ENCODE measurements at regions not wholly inside any gene's neighbourhood (a gene's known extent, or its start where the extent isn't known, plus 50 kb on each side); places are given as distances from the start of the nearest gene placed in this dataset.

- no peaks in the 10 kb centered on the region for H3K4me1 Mint-ChIP-seq (ENCODE audit: low read depth)
- intact Hi-C loops (cut with micrococcal nuclease): no loop called here
- peaks cover 7% of the 10 kb centered on the region for H3K9me3 Mint-ChIP-seq
- no peak overlapping the region for H3K4me3 Mint-ChIP-seq (ENCODE audit: low read depth)
- no peaks in the 10 kb centered on the region for H3K27me3 Mint-ChIP-seq (ENCODE audit: low read depth)
- H3K36me3 Mint-ChIP-seq (ENCODE audit: low read depth): no peaks in the 10 kb centered on the region
- no peak overlapping the region for H3K27ac Mint-ChIP-seq
- DNase-seq (ENCODE audit: low spot score): no peak
These were observed 124.1 kb upstream of the KCNN2 start for GRCh38 chr5:114237766-114238165.

GRCh38 chr5:114238771-114239313, 123.0 kb upstream of the KCNN2 start:
- DNase-seq (ENCODE audit: low spot score): no peak
- no peak overlapping the region for H3K4me3 Mint-ChIP-seq (ENCODE audit: low read depth)
- no peaks in the 10 kb centered on the region for H3K4me1 Mint-ChIP-seq (ENCODE audit: low read depth)
- H3K36me3 Mint-ChIP-seq (ENCODE audit: low read depth): no peaks in the 10 kb centered on the region
- H3K9me3 Mint-ChIP-seq: peaks cover under 1% of the 10 kb centered on the region
- H3K27me3 Mint-ChIP-seq (ENCODE audit: low read depth): no peaks in the 10 kb centered on the region
- H3K27ac Mint-ChIP-seq: no peak overlapping the region
- intact Hi-C loops (cut with micrococcal nuclease): no loop called here

GRCh38 chr5:114243281-114243971, 118.4 kb upstream of the KCNN2 start:
- intact Hi-C loops (cut with micrococcal nuclease): no loop called here

GRCh38 chr5:114243972-114244317, 117.9 kb upstream of the KCNN2 start:
- Mint-ChIP-seq H3K36me3 (ENCODE audit: low read depth) (no peaks in the 10 kb centered on the region), H3K27ac (no peak overlapping the region), H3K4me1 (ENCODE audit: low read depth) (no peaks in the 10 kb centered on the region), H3K27me3 (ENCODE audit: low read depth) (no peaks in the 10 kb centered on the region), H3K4me3 (ENCODE audit: low read depth) (no peak overlapping the region), H3K9me3 (peaks cover 5% of the 10 kb centered on the region)
- intact Hi-C loops (cut with micrococcal nuclease): no loop called here
- DNase-seq (ENCODE audit: low spot score): no peak

More at GRCh38 chr5:114243281-114243971, 118.4 kb upstream of the KCNN2 start:
- H3K27me3 Mint-ChIP-seq (ENCODE audit: low read depth): no peaks in the 10 kb centered on the region
- H3K4me3 Mint-ChIP-seq (ENCODE audit: low read depth): no peak overlapping the region
- no peak for DNase-seq (ENCODE audit: low spot score)
- no peaks in the 10 kb centered on the region for H3K36me3 Mint-ChIP-seq (ENCODE audit: low read depth)
- H3K27ac Mint-ChIP-seq: no peak overlapping the region
- H3K4me1 Mint-ChIP-seq (ENCODE audit: low read depth): no peaks in the 10 kb centered on the region
- peaks cover 5% of the 10 kb centered on the region for H3K9me3 Mint-ChIP-seq

- Mint-ChIP-seq H3K27ac (no peak overlapping the region), H3K4me3 (ENCODE audit: low read depth) (no peak overlapping the region), H3K4me1 (ENCODE audit: low read depth) (no peaks in the 10 kb centered on the region), H3K9me3 (peaks cover 5% of the 10 kb centered on the region), H3K36me3 (ENCODE audit: low read depth) (no peaks in the 10 kb centered on the region), H3K27me3 (ENCODE audit: low read depth) (no peaks in the 10 kb centered on the region)
- DNase-seq (ENCODE audit: low spot score): no peak
- intact Hi-C loops (cut with micrococcal nuclease): no loop called here
These were observed 112.0 kb upstream of the KCNN2 start for GRCh38 chr5:114249823-114250222.

- Mint-ChIP-seq H3K4me1 (ENCODE audit: low read depth) (no peaks in the 10 kb centered on the region), H3K27ac (no peak overlapping the region), H3K36me3 (ENCODE audit: low read depth) (no peaks in the 10 kb centered on the region), H3K27me3 (ENCODE audit: low read depth) (no peaks in the 10 kb centered on the region), H3K9me3 (peaks cover 5% of the 10 kb centered on the region), H3K4me3 (ENCODE audit: low read depth) (no peak overlapping the region)
- no peak for DNase-seq (ENCODE audit: low spot score)
- intact Hi-C loops (cut with micrococcal nuclease): no loop called here
These were observed 111.3 kb upstream of the KCNN2 start for GRCh38 chr5:114250536-114250935.

GRCh38 chr5:114252226-114252625, 109.6 kb upstream of the KCNN2 start:
- Mint-ChIP-seq H3K27me3 (ENCODE audit: low read depth) (no peaks in the 10 kb centered on the region), H3K4me1 (ENCODE audit: low read depth) (no peaks in the 10 kb centered on the region), H3K4me3 (ENCODE audit: low read depth) (no peak overlapping the region), H3K27ac (no peak overlapping the region), H3K9me3 (peaks cover 5% of the 10 kb centered on the region), H3K36me3 (ENCODE audit: low read depth) (no peaks in the 10 kb centered on the region)
- DNase-seq (ENCODE audit: low spot score): no peak
- intact Hi-C loops (cut with micrococcal nuclease): no loop called here

- H3K4me3 Mint-ChIP-seq (ENCODE audit: low read depth): no peak overlapping the region
- intact Hi-C loops (cut with micrococcal nuclease): no loop called here
These were observed 106.6 kb upstream of the KCNN2 start for GRCh38 chr5:114255260-114255659.

GRCh38 chr5:114261989-114262388, 99.9 kb upstream of the KCNN2 start:
- Mint-ChIP-seq H3K4me3 (ENCODE audit: low read depth) (no peak overlapping the region), H3K36me3 (ENCODE audit: low read depth) (no peaks in the 10 kb centered on the region), H3K27ac (no peak overlapping the region), H3K4me1 (ENCODE audit: low read depth) (no peaks in the 10 kb centered on the region), H3K27me3 (ENCODE audit: low read depth) (no peaks in the 10 kb centered on the region), H3K9me3 (no peaks in the 10 kb centered on the region)
- no peak for DNase-seq (ENCODE audit: low spot score)
- intact Hi-C loops (cut with micrococcal nuclease): no loop called here

More at GRCh38 chr5:114255260-114255659, 106.6 kb upstream of the KCNN2 start:
- H3K27ac Mint-ChIP-seq: no peak overlapping the region
- H3K9me3 Mint-ChIP-seq: no peaks in the 10 kb centered on the region
- no peak for DNase-seq (ENCODE audit: low spot score)
- no peaks in the 10 kb centered on the region for H3K36me3 Mint-ChIP-seq (ENCODE audit: low read depth)
- H3K27me3 Mint-ChIP-seq (ENCODE audit: low read depth): no peaks in the 10 kb centered on the region
- no peaks in the 10 kb centered on the region for H3K4me1 Mint-ChIP-seq (ENCODE audit: low read depth)

GRCh38 chr5:114265432-114266060, 96.3 kb upstream of the KCNN2 start:
- intact Hi-C loops (cut with micrococcal nuclease): no loop called here
- H3K9me3 Mint-ChIP-seq: no peaks in the 10 kb centered on the region
- no peaks in the 10 kb centered on the region for H3K27me3 Mint-ChIP-seq (ENCODE audit: low read depth)
- no peak overlapping the region for H3K4me3 Mint-ChIP-seq (ENCODE audit: low read depth)
- H3K36me3 Mint-ChIP-seq (ENCODE audit: low read depth): no peaks in the 10 kb centered on the region
- H3K27ac Mint-ChIP-seq: no peak overlapping the region
- no peak for DNase-seq (ENCODE audit: low spot score)
- H3K4me1 Mint-ChIP-seq (ENCODE audit: low read depth): no peaks in the 10 kb centered on the region

GRCh38 chr5:114266374-114266773, 95.5 kb upstream of the KCNN2 start:
- H3K27ac Mint-ChIP-seq: no peak overlapping the region
- DNase-seq (ENCODE audit: low spot score): no peak
- H3K36me3 Mint-ChIP-seq (ENCODE audit: low read depth): no peaks in the 10 kb centered on the region
- H3K4me3 Mint-ChIP-seq (ENCODE audit: low read depth): no peak overlapping the region
- no peaks in the 10 kb centered on the region for H3K27me3 Mint-ChIP-seq (ENCODE audit: low read depth)
- H3K9me3 Mint-ChIP-seq: no peaks in the 10 kb centered on the region
- intact Hi-C loops (cut with micrococcal nuclease): no loop called here
- H3K4me1 Mint-ChIP-seq (ENCODE audit: low read depth): no peaks in the 10 kb centered on the region

- Mint-ChIP-seq H3K27me3 (ENCODE audit: low read depth) (no peaks in the 10 kb centered on the region), H3K4me3 (ENCODE audit: low read depth) (no peak overlapping the region), H3K4me1 (ENCODE audit: low read depth) (no peaks in the 10 kb centered on the region), H3K9me3 (no peaks in the 10 kb centered on the region), H3K27ac (no peak overlapping the region), H3K36me3 (ENCODE audit: low read depth) (no peaks in the 10 kb centered on the region)
- DNase-seq (ENCODE audit: low spot score): no peak
- intact Hi-C loops (cut with micrococcal nuclease): no loop called here
These were observed 65.7 kb upstream of the KCNN2 start for GRCh38 chr5:114296191-114296590.

GRCh38 chr5:114297915-114298314, 64.0 kb upstream of the KCNN2 start:
- Mint-ChIP-seq H3K4me1 (ENCODE audit: low read depth) (no peaks in the 10 kb centered on the region), H3K9me3 (no peaks in the 10 kb centered on the region), H3K27ac (no peak overlapping the region), H3K36me3 (ENCODE audit: low read depth) (no peaks in the 10 kb centered on the region), H3K4me3 (ENCODE audit: low read depth) (no peak overlapping the region), H3K27me3 (ENCODE audit: low read depth) (no peaks in the 10 kb centered on the region)
- intact Hi-C loops (cut with micrococcal nuclease): no loop called here
- DNase-seq (ENCODE audit: low spot score): no peak
